ENCODE measurements at regions not wholly inside any gene's neighbourhood (a gene's known extent, or its start where the extent isn't known, plus 50 kb on each side); places are given as distances from the start of the nearest gene placed in this dataset.
"Not testable (repeated sequence)": the region's sequence is repeated elsewhere in the genome, so short reads cannot be mapped to it uniquely, and the experiment has no call there.

DNA sequence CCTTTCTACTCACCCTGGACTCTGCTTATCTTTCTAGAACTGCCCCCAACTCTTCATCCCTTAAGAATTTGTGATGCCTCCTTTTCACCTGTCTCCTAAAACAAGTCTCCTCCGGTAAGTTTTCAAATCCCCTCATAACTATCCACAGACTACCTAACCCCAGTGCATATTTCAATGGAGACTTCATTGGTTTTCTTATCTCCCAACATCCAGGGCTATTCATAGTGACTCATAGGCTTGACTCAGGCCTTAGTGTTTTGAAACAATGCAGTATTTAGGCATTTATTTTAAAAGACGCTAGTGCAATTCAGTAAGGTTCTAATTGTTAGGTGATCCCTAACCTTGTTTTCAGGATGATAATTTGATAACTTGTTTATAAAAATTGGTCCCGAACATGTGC, 399.2 kb downstream of the CPS1 start:
- DNase-seq (ENCODE audit: extremely low read depth in 1 of 2, low read depth in 1 of 2) = no peak

GRCh38 chr2:210956101-210956500, 399.7 kb downstream of the CPS1 start:
- no peak for DNase-seq (ENCODE audit: extremely low read depth in 1 of 2, low read depth in 1 of 2)

DNA sequence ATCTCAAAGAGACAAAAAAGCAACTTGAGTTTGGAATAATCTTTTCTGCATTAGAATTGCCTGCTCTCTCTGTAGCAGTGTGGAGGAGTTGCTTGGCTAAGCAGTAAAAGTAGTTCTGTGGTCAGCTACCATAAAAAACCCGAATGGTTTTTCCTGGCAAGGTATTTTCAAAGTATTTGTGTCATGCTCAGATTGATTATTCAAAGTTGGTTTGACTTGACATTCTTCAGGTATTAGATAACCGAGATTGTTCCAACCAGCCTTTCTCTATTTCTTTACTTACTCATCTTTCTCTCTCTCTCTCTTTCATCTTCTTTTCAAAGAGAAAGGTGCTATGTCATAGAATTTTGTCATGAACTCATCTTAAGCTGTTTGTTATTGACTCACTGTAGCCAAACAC, 404.9 kb downstream of the CPS1 start:
- DNase-seq (ENCODE audit: extremely low read depth in 1 of 2, low read depth in 1 of 2) = no peak

DNA sequence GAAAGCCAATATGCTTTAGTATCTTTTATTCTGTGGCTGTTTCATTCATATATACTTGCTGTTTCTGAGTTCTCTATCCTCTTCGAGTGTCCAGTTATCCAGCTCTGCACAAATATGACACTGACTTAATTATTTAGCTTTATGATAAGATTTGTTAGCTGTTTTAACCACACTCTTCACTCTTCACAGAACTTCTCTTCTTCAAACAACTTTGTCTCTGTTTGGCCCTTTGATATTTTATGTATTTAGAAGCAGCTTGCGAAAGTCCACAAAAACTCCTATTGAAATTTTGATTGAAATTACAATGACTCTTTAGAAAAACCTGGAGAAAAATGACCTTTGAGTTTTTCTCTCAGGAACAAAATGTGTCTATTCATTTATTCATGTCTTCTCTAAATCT, 407.0 kb downstream of the CPS1 start:
- no peak for DNase-seq (ENCODE audit: extremely low read depth in 1 of 2, low read depth in 1 of 2)

GRCh38 chr2:210964141-210964764, 407.9 kb downstream of the CPS1 start:
- DNase-seq (ENCODE audit: extremely low read depth in 1 of 2, low read depth in 1 of 2) = no peak

GRCh38 chr2:210965472-210965871, 409.1 kb downstream of the CPS1 start:
- DNase-seq (ENCODE audit: extremely low read depth in 1 of 2, low read depth in 1 of 2) = no peak

GRCh38 chr2:210966330-210966729, 409.9 kb downstream of the CPS1 start:
- DNase-seq (ENCODE audit: extremely low read depth in 1 of 2, low read depth in 1 of 2) = no peak

GRCh38 chr2:210971431-210971830, 415.0 kb downstream of the CPS1 start:
- no peak for DNase-seq (ENCODE audit: extremely low read depth in 1 of 2, low read depth in 1 of 2)

GRCh38 chr2:210986806-210987205, 430.4 kb downstream of the CPS1 start:
- DNase-seq (ENCODE audit: extremely low read depth in 1 of 2, low read depth in 1 of 2) = not testable (repeated sequence)

- no peak for DNase-seq (ENCODE audit: extremely low read depth in 1 of 2, low read depth in 1 of 2)
Measured at GRCh38 chr2:210991107-210991506, 434.7 kb downstream of the CPS1 start.

DNA sequence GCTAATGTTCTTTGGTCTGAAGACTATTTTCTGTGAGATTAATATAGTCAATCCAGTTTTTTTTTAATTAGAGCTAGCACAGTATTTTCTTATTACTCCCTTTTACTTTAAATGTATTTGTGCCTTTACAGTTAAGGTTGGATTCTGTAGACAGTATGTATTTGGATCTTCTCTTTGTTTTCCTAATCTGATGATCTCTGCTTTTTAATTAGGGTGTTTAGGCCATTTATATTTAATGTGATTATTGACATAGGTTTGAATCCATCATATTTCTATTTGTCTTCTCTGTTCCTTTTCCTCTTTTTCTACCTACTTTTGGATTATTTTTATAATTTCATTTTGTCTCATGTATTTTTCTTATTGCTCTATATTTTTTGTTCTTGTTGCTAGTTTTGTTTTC, 437.7 kb downstream of the CPS1 start:
- no peak for DNase-seq (ENCODE audit: extremely low read depth in 1 of 2, low read depth in 1 of 2)

DNA sequence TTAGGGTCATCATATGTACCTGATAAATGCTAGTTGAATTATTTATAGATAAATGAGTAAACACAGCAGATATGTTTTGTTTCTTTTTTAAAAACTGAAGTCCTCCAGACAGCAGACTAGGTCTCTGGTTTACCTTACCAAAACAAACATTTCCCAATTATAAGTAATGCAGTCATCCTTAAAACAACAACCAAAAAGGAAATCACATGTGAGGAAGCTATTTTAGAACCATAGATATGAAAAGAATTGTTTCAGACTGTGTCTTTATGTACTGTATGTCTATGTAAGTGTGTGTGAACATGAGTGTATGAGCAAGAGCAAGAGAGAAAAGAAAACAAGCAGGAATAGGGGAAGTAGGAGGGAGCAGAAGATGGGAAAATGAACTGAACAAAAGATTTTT, 441.0 kb downstream of the CPS1 start:
- no peak for DNase-seq (ENCODE audit: extremely low read depth in 1 of 2, low read depth in 1 of 2)

GRCh38 chr2:210998334-210998733, 441.9 kb downstream of the CPS1 start:
- no peak for DNase-seq (ENCODE audit: extremely low read depth in 1 of 2, low read depth in 1 of 2)

- DNase-seq (ENCODE audit: extremely low read depth in 1 of 2, low read depth in 1 of 2) = no peak
Measured at GRCh38 chr2:211014376-211014775, 458.0 kb downstream of the CPS1 start.

DNA sequence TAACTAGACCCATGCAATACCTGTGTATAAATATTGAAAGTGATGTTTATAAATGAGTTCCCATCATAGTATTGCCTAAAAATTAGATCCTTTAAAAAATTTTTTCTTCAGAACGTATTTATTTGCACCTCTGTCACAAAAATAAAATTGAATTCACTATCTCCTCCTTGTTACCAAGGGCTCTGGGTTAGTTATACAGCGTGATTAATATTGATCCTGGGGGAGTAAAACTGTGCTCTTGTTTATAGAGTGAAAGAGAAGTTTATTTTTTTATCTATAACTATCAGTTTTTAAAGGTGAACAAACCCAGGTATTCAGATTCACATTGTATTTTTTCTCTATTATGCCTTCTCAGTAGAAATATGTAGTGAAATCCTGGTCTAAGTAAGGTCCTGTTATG, 458.5 kb downstream of the CPS1 start:
- no peak for DNase-seq (ENCODE audit: extremely low read depth in 1 of 2, low read depth in 1 of 2)

- not testable (repeated sequence) for DNase-seq (ENCODE audit: extremely low read depth in 1 of 2, low read depth in 1 of 2)
Measured at GRCh38 chr2:211025089-211025488, 468.7 kb downstream of the CPS1 start.

- no peak for DNase-seq (ENCODE audit: extremely low read depth in 1 of 2, low read depth in 1 of 2)
Measured at GRCh38 chr2:211026109-211026508, 469.7 kb downstream of the CPS1 start.

DNA sequence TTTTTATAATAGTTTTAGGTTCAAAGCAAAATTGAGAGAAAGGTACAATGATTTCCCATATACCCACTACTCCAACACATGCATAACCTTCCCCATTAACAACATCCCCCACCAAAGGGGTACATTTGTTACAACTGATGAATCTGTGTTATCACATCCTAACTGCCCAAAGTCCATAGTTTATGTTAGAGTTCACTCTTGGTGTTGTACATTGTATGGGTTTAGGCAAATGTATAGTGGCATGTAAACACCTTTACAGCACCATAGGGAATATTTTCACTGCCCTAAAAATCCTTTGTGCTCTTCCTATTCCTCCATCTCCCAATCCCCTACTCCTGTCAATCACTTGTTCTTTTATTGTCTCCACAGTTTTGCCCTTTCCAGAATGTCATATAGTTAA, 471.6 kb downstream of the CPS1 start:
- no peak for DNase-seq (ENCODE audit: extremely low read depth in 1 of 2, low read depth in 1 of 2)

GRCh38 chr2:211033765-211034164, 477.4 kb downstream of the CPS1 start:
- DNase-seq (ENCODE audit: extremely low read depth in 1 of 2, low read depth in 1 of 2) = no peak

- DNase-seq (ENCODE audit: extremely low read depth in 1 of 2, low read depth in 1 of 2) = no peak
Measured at GRCh38 chr2:211035548-211036185, 479.3 kb downstream of the CPS1 start.

- DNase-seq (ENCODE audit: extremely low read depth in 1 of 2, low read depth in 1 of 2) = no peak
Measured at GRCh38 chr2:211045025-211045424, 488.6 kb downstream of the CPS1 start.

DNA sequence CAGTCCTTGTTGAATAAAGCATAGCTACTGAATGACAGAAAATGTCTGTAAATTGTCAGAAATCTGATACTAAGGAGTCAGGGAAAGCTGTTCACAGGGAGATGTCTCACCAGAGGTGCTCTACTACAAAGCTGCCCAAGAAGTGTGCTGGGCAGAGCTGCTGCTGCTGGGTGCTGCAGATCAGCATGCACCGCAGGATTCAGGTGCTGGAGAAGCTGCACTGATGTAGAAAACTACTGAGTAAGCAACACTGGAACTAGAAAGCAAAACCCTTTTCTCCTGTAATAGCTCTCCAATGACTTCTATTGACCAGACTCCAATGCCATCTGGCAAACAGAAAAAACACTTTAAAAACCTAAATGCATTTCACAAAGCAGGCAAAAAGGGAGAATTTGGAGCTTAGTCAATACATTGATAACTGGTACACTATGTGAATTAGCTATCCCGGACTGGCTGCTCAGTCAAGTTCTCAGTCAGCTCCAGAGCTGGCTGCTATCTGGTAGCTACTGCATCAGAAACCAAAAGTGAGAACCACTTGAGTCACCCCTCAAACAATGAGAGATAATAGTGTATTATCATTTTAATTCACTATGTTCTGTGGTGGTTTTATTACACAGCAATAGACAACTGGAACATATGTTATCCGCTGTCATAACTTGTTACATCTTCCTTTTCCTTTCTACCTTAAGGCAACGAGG, 493.1 kb downstream of the CPS1 start:
- no peak for DNase-seq (ENCODE audit: extremely low read depth in 1 of 2, low read depth in 1 of 2)

All from stimulated activated CD8-positive, alpha-beta memory T cell treated with anti-CD3 and anti-CD28 coated beads, Interleukin-7, amount 100 ng/mL, for 48 hours (primary cell).